ENCODE measurements at regions not wholly inside any gene's neighbourhood (a gene's known extent, or its start where the extent isn't known, plus 50 kb on each side); places are given as distances from the start of the nearest gene placed in this dataset.
"Not testable (repeated sequence)": the region's sequence is repeated elsewhere in the genome, so short reads cannot be mapped to it uniquely, and the experiment has no call there.

DNA sequence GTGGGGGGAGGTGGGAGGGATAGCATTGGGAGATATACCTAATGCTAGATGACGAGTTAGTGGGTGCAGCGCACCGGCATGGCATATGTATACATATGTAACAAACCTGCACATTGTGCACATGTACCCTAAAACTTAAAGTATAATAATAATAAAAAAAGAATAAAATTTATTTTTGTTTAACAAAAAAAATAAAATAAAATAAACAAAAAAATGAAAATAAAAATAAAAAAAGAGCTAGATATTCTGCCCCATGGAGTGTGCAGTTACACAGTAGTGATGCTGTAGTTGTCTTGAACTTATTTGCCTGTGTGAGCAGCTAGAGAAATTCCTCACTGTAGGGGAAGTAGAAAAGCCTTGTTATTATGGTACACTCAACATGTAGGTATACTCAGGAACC is 720.3 kb upstream of the MANEA start:
- not testable (repeated sequence) for TF ChIP-seq EZH2 (IDR thresholded peaks at IDR 0.05; ENCODE audit: insufficient read depth, low read length)
- TF ChIP-seq, protein P1, sequence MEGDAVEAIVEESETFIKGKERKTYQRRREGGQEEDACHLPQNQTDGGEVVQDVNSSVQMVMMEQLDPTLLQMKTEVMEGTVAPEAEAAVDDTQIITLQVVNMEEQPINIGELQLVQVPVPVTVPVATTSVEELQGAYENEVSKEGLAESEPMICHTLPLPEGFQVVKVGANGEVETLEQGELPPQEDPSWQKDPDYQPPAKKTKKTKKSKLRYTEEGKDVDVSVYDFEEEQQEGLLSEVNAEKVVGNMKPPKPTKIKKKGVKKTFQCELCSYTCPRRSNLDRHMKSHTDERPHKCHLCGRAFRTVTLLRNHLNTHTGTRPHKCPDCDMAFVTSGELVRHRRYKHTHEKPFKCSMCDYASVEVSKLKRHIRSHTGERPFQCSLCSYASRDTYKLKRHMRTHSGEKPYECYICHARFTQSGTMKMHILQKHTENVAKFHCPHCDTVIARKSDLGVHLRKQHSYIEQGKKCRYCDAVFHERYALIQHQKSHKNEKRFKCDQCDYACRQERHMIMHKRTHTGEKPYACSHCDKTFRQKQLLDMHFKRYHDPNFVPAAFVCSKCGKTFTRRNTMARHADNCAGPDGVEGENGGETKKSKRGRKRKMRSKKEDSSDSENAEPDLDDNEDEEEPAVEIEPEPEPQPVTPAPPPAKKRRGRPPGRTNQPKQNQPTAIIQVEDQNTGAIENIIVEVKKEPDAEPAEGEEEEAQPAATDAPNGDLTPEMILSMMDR (IDR thresholded peaks at IDR 0.05; ENCODE audit: insufficient read depth, low read depth, low read length), result not testable (repeated sequence)

All from astrocyte (in vitro differentiated cells and primary cell).